OCI-LY3 (cell line): ENCODE measurements at regions not wholly inside any gene's neighbourhood (a gene's known extent, or its start where the extent isn't known, plus 50 kb on each side); places are given as distances from the start of the nearest gene placed in this dataset.

Experiments
- H2AFZ ChIP-seq: fragments of 200-600, 300-600 bp; shearing (Covaris generic); 2 replicates; pipeline ENCODE4 v1.6.0; 2014; ENCODE audit warnings: antibody characterized with exemption, low read depth, low read length
- H3K27ac ChIP-seq: fragments of 200-600, 300-600 bp; sonication (generic); 2 replicates; pipeline ENCODE4 v1.5.1; 2014; ENCODE audit warnings: mild to moderate bottlenecking, low read length, moderate library complexity, mixed read lengths
- H3K27me3 ChIP-seq: fragments of 200-600, 300-600 bp; sonication (generic); 2 replicates; pipeline ENCODE4 v1.6.1; 2014; ENCODE audit warnings: low read depth, low read length, mixed read lengths
- H3K36me3 ChIP-seq: fragments of 200-600, 300-600 bp; sonication (generic); replicated peaks from 2 replicates; pipeline ENCODE3; 2014; ENCODE audit warnings: low read depth, low read length, mixed read lengths
- H3K4me1 ChIP-seq: fragments of 300-600, 200-600 bp; sonication (generic); 2 replicates; pipeline ENCODE4 v1.6.1; 2014; ENCODE audit warnings: low read length, mixed read lengths
- H3K4me2 ChIP-seq: fragments of 200-600, 300-600 bp; sonication (generic); 2 replicates; pipeline ENCODE4 v1.6.1; 2014; ENCODE audit warnings: low read length, mixed read lengths
- H3K4me3 ChIP-seq: fragments of 300-600, 200-600 bp; sonication (generic); 2 replicates; pipeline ENCODE4 v1.5.1; 2014; ENCODE audit warnings: antibody characterized with exemption, mild to moderate bottlenecking, low read length, moderate library complexity
- H3K79me2 ChIP-seq: fragments of 300-600, 200-600 bp; shearing (Covaris generic); 2 replicates; pipeline ENCODE4 v1.6.1; 2014; ENCODE audit warnings: mild to moderate bottlenecking, low read length, mixed read lengths
- H3K9ac ChIP-seq: fragments of 300-600, 200-600 bp; shearing (Covaris generic); 2 replicates; pipeline ENCODE4 v1.6.0; 2014; ENCODE audit warnings: mild to moderate bottlenecking, low read length, moderate library complexity
- H3K9me3 ChIP-seq: fragments of 200-600, 300-600 bp; shearing (Covaris generic); 2 replicates; pipeline ENCODE4 v1.6.1; 2014; ENCODE audit warnings: low read length, mixed read lengths; ENCODE audit not compliant: insufficient read depth
- H4K20me1 ChIP-seq: fragments of 200-600, 300-600 bp; sonication (generic); 2 replicates; pipeline ENCODE4 v1.6.1; 2016; ENCODE audit warnings: low read length, mixed read lengths; ENCODE audit not compliant: insufficient read depth
- EZH2phosphoT487 ChIP-seq: fragments of 200-600 bp; shearing (Covaris generic); IDR thresholded peaks from 2 replicates; pipeline ENCODE4 v1.6.1; 2018; ENCODE audit warnings: antibody characterized with exemption, mixed run types, low read depth
- TF ChIP-seq, protein P1 (sequence below): fragments of 200-600, 300-600 bp; sonication (generic); IDR thresholded peaks from 2 replicates; pipeline ENCODE4 v1.5.1; 2014; ENCODE audit warnings: antibody characterized with exemption, low read length, low read depth

DNA sequence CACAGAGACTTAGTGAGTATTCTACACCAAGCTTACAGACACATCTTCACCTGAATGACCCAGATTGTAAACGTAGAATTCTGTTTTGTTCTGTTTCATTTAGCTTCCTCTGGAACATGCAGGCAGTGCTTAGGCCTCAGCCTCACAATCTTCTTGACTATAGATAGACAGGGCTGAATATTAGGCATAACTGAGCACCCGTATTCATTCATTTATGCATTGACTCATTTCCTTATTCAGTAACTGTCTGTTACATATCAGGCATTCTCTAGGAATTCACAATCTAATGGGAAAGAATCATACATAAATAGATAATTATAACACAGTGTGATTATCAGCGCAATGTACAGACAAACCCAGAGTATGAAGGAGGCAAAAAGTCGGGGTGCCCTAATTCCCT, 124.9 kb upstream of the ETAA1 start:
- no peaks in the 10 kb centered on the region for H3K79me2 ChIP-seq
- H3K36me3 ChIP-seq, result no peaks in the 10 kb centered on the region
- H3K4me3 ChIP-seq, result no peak overlapping the region
- no peaks in the 10 kb centered on the region for H4K20me1 ChIP-seq
- no peak overlapping the region for H3K4me2 ChIP-seq
- H3K4me1 ChIP-seq, result no peaks in the 10 kb centered on the region
- no peaks in the 10 kb centered on the region for H3K27me3 ChIP-seq
- H3K27ac ChIP-seq, result no peak overlapping the region
- no peak for TF ChIP-seq EZH2phosphoT487
- TF ChIP-seq, protein P1, sequence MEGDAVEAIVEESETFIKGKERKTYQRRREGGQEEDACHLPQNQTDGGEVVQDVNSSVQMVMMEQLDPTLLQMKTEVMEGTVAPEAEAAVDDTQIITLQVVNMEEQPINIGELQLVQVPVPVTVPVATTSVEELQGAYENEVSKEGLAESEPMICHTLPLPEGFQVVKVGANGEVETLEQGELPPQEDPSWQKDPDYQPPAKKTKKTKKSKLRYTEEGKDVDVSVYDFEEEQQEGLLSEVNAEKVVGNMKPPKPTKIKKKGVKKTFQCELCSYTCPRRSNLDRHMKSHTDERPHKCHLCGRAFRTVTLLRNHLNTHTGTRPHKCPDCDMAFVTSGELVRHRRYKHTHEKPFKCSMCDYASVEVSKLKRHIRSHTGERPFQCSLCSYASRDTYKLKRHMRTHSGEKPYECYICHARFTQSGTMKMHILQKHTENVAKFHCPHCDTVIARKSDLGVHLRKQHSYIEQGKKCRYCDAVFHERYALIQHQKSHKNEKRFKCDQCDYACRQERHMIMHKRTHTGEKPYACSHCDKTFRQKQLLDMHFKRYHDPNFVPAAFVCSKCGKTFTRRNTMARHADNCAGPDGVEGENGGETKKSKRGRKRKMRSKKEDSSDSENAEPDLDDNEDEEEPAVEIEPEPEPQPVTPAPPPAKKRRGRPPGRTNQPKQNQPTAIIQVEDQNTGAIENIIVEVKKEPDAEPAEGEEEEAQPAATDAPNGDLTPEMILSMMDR, result no peak
- no peaks in the 10 kb centered on the region for H3K9me3 ChIP-seq
- H2AFZ ChIP-seq, result no peak overlapping the region
- H3K9ac ChIP-seq, result no peak overlapping the region

DNA sequence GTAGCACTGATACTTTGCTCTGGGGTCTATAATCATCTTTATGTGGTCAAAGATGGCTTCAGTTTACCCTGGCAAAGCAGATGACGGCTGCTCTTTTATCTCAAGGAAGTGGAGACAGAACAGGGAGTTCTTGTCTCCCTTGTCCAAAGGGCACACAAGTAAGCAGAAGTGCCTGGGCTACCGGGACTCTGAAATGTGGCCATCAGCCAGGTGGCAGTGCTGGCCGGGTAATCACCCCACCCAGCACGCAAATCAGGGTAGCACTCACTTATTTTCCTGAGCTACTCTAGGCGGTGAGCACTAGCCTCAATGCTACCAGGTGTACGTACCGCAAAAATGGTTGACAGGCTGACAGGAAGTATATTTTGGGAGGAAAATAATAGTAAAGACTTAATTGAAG, 119.7 kb upstream of the ETAA1 start:
- no peaks in the 10 kb centered on the region for H3K36me3 ChIP-seq
- H3K4me2 ChIP-seq, result no peak overlapping the region
- no peak overlapping the region for H3K4me3 ChIP-seq
- no peaks in the 10 kb centered on the region for H3K9me3 ChIP-seq
- H4K20me1 ChIP-seq, result no peaks in the 10 kb centered on the region
- TF ChIP-seq, protein P1, result peak; percentile 7; the same call in 1 of the 2 replicates
- no peak for TF ChIP-seq EZH2phosphoT487
- H3K4me1 ChIP-seq, result no peaks in the 10 kb centered on the region
- H2AFZ ChIP-seq, result no peak overlapping the region
- no peaks in the 10 kb centered on the region for H3K27me3 ChIP-seq
- no peaks in the 10 kb centered on the region for H3K79me2 ChIP-seq
- no peak overlapping the region for H3K27ac ChIP-seq
- H3K9ac ChIP-seq, result no peak overlapping the region

GRCh38 chr2:67281101-67281500, 116.0 kb upstream of the ETAA1 start:
- Histone ChIP-seq H3K36me3 (no peaks in the 10 kb centered on the region), H3K9ac (no peak overlapping the region), H3K79me2 (no peaks in the 10 kb centered on the region), H3K27me3 (no peaks in the 10 kb centered on the region), H3K4me3 (no peak overlapping the region), H3K27ac (no peak overlapping the region), H4K20me1 (no peaks in the 10 kb centered on the region), H3K9me3 (no peaks in the 10 kb centered on the region), H3K4me2 (no peak overlapping the region), H2AFZ (no peak overlapping the region), H3K4me1 (no peaks in the 10 kb centered on the region)
- TF ChIP-seq, protein P1, result no peak

GRCh38 chr2:67283641-67284040, 113.5 kb upstream of the ETAA1 start:
- Histone ChIP-seq H3K27ac (no peak overlapping the region), H3K9ac (no peak overlapping the region), H3K27me3 (no peaks in the 10 kb centered on the region), H3K36me3 (no peaks in the 10 kb centered on the region), H3K9me3 (no peaks in the 10 kb centered on the region), H3K4me2 (no peak overlapping the region), H3K4me3 (no peak overlapping the region), H4K20me1 (no peaks in the 10 kb centered on the region), H3K79me2 (no peaks in the 10 kb centered on the region), H2AFZ (no peak overlapping the region), H3K4me1 (no peaks in the 10 kb centered on the region)
- TF ChIP-seq, protein P1, result no peak
- no peak for TF ChIP-seq EZH2phosphoT487
